ENCODE measurements at regions not wholly inside any gene's neighbourhood (a gene's known extent, or its start where the extent isn't known, plus 50 kb on each side); places are given as distances from the start of the nearest gene placed in this dataset.

DNA sequence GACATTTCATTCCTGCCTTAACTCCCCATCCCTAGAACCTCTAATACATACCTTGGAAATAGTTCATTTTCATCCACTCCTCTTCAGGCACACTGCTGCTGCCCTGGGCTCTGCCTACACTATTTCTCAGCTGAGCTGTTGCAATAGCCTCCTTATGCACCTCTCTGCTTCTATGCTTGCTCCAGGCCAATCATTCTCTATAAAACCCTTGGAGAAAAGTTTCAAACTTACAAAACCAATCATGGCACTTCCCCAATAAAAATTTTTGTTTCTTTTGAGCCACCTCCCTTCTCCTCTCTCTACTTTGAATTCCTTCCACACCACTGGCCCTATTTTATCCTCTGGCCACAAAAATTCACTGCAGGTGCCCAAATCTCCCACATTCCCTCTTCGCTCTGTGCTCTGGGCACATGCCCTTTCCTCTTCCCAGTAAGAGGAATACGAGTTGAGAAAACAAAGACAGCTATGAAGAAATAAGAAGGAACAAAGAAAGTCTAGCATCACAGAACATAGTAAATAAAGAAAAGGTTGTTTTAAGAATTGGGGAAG lies 301.4 kb downstream of the ELAVL2 start:
- Histone ChIP-seq H3K36me3 (no peaks in the 10 kb centered on the region), H3K4me1 (no peaks in the 10 kb centered on the region), H3K9me3 (peaks cover 0 to 6% (median 2%) of the 10 kb centered on the region in 4 donors), H3K27me3 (no peaks in the 10 kb centered on the region), H3K27ac (replicated peaks in 1 of 4) (no peak overlapping the region), H3K4me3 (no peak overlapping the region)
- no peak for TF ChIP-seq POLR2AphosphoS5 (IDR thresholded peaks at IDR 0.05)
- no peak for DNase-seq (ENCODE audit: extremely low spot score)
- intact Hi-C loops (cut with DNase I): no loop called here
- WGBS: 74% methylated on average over 2 of the region's 2 CpGs

DNA sequence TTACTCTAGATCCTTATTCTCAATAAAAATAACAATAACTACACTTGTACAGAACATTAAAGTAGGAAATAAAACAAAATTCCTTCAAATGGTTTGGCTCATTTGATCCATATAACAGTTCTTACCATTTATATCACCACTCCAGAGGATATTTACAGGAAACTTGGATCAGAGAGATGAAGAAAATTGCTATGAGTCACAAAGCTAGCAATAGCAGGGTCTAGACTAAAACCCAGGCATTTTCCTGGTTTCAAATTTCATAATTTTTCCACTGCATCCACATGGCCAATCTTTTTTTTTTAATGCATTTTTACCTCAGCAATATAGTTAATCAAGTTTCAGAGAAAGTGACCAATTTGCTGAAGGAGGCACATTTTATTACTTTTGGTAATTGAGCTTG lies 299.2 kb downstream of the ELAVL2 start:
- Histone ChIP-seq H3K27me3 (no peaks in the 10 kb centered on the region), H3K4me1 (no peaks in the 10 kb centered on the region), H3K9me3 (peaks cover 0 to 7% (median 2%) of the 10 kb centered on the region in 4 donors), H3K4me3 (no peak overlapping the region), H3K27ac (replicated peaks in 1 of 4) (no peak overlapping the region), H3K36me3 (no peaks in the 10 kb centered on the region)
- TF ChIP-seq, protein P1, sequence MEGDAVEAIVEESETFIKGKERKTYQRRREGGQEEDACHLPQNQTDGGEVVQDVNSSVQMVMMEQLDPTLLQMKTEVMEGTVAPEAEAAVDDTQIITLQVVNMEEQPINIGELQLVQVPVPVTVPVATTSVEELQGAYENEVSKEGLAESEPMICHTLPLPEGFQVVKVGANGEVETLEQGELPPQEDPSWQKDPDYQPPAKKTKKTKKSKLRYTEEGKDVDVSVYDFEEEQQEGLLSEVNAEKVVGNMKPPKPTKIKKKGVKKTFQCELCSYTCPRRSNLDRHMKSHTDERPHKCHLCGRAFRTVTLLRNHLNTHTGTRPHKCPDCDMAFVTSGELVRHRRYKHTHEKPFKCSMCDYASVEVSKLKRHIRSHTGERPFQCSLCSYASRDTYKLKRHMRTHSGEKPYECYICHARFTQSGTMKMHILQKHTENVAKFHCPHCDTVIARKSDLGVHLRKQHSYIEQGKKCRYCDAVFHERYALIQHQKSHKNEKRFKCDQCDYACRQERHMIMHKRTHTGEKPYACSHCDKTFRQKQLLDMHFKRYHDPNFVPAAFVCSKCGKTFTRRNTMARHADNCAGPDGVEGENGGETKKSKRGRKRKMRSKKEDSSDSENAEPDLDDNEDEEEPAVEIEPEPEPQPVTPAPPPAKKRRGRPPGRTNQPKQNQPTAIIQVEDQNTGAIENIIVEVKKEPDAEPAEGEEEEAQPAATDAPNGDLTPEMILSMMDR (IDR thresholded peaks at IDR 0.05): no peak
- intact Hi-C loops (cut with DNase I): no loop called here
- no peak for DNase-seq (ENCODE audit: extremely low spot score)

DNA sequence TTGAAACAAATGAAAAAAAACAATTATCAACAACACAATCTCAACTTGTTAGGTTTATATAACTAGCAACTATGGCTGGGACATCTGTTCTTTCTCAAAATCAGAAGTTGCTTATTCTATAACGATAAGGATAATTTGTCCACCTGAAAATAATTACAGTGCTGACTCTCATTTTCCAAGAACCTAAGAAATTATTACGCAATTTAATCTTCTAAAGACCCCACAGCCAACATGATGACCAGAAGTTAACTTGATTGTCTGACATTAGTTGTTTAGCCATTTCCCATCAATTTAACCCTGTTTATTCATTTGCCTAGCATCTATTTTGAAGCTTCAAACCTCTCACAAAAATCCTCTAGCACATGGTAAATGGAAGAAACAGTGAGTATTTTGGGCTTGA lies 293.8 kb downstream of the ELAVL2 start:
- Histone ChIP-seq H3K4me3 (no peak overlapping the region), H3K27me3 (no peaks in the 10 kb centered on the region), H3K27ac (replicated peaks in 1 of 4) (no peak overlapping the region), H3K4me1 (no peaks in the 10 kb centered on the region), H3K9me3 (peaks cover 0 to 7% (median 2%) of the 10 kb centered on the region in 4 donors), H3K36me3 (no peaks in the 10 kb centered on the region)
- DNase-seq (ENCODE audit: extremely low spot score): no peak
- WGBS: 47% methylated on average over 2 of the region's 2 CpGs
- TF ChIP-seq POLR2A (IDR thresholded peaks at IDR 0.05; ENCODE audit: low read depth) (no peak), POLR2AphosphoS5 (IDR thresholded peaks at IDR 0.05) (no peak), EP300 (IDR thresholded peaks at IDR 0.05) (no peak)
- TF ChIP-seq, protein P1 (IDR thresholded peaks at IDR 0.05): no peak
- intact Hi-C loops (cut with DNase I): no loop called here

DNA sequence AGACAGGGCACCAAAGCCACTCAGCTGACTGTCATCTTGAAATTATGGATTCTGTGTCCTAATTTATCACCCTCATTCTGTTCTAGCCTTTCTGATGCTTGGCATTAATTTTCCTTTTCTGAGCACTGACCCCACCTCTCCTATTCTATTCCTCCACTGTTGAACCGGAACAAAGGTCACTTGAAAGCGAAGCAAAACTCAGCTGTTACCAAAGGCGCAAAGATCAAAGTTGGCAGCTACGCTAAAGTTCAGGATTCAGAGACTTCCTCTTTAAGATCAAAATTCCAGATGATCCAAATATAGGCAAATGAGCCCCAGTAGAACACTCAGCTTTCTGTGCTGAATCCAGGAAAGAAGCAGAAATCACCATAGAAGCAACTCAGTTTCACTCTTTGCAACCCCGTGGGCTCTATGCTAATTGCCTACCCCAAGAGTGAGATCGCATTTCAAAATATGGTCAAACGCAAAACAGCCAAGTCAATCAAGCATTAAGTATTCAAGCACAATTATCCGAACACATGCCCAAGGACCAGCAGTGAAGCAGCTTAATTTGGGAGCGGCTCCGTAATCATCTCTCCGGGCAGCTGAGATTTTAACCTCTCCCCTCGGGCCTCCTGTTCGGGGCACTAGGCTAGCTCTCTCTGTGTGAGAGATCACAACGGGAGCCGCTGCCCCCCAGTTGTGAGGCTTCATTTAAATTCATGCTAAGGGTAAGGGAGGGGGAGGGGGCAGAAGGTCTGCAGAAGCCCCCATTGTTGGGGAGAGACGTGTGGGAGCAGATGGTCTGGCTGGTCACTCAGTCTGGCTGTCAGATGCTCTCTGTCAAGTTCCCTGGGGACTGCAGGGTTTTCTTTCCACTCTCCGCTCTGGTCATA lies 288.6 kb downstream of the ELAVL2 start:
- no peak for DNase-seq (ENCODE audit: extremely low spot score)
- intact Hi-C loops (cut with DNase I): no loop called here
- no peaks in the 10 kb centered on the region for H3K4me1 ChIP-seq
- no peaks in the 10 kb centered on the region for H3K27me3 ChIP-seq
- H3K36me3 ChIP-seq: no peaks in the 10 kb centered on the region
- no peaks in the 10 kb centered on the region for H3K9me3 ChIP-seq
- peak overlapping the region; percentile 5 to 45 (median 16) for H3K4me3 ChIP-seq
- H3K27ac ChIP-seq (replicated peaks in 1 of 4): no peak overlapping the region
- TF ChIP-seq EP300 (IDR thresholded peaks at IDR 0.05) (no peak), POLR2AphosphoS5 (IDR thresholded peaks at IDR 0.05) (no peak), POLR2A (IDR thresholded peaks at IDR 0.05; ENCODE audit: low read depth) (no peak)
- TF ChIP-seq, protein P1 (IDR thresholded peaks at IDR 0.05): no peak
- WGBS: 59% methylated on average over 16 of the region's 17 CpGs

DNA sequence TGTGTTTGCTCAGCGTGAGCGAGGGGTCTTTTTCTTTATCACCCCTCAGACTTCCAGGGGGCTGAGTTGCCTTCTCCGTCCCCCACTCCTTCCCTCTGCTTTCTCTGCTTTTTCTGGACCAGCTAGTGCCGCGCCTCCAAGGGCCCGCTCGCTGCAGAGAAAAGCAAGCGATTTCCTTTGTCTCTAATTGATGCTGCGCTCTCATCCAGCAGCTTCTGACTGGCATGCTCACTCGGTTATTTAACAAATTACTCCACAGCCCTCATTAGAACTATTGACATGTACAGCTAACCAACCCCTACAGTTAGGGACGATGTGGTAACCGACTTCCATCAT lies 288.0 kb downstream of the ELAVL2 start:
- H3K4me1 ChIP-seq: no peaks in the 10 kb centered on the region
- no peak for TF ChIP-seq EP300 (IDR thresholded peaks at IDR 0.05)
- no peak for TF ChIP-seq POLR2AphosphoS5 (IDR thresholded peaks at IDR 0.05)
- TF ChIP-seq, protein P1 (IDR thresholded peaks at IDR 0.05): no peak
- TF ChIP-seq POLR2A (IDR thresholded peaks at IDR 0.05; ENCODE audit: low read depth): no peak
- no peaks in the 10 kb centered on the region for H3K36me3 ChIP-seq
- no peak for DNase-seq (ENCODE audit: extremely low spot score)
- H3K9me3 ChIP-seq: no peaks in the 10 kb centered on the region
- no peak overlapping the region for H3K27ac ChIP-seq (replicated peaks in 1 of 4)
- no peaks in the 10 kb centered on the region for H3K27me3 ChIP-seq
- peak overlapping the region in 3 of 4 donors; percentile 5 to 45 (median 16) for H3K4me3 ChIP-seq
- intact Hi-C loops (cut with DNase I): no loop called here
- WGBS: 71% methylated on average over 12 of the region's 12 CpGs

Data from esophagus muscularis mucosa (tissue), 4 donors.